HepG2 (cell line): ENCODE measurements at regions not wholly inside any gene's neighbourhood (a gene's known extent, or its start where the extent isn't known, plus 50 kb on each side); places are given as distances from the start of the nearest gene placed in this dataset.

Experiments
- ATAC-seq: fragments of 200-7000 bp; cut with Tn5 transposase; 3 replicates; pipeline ENCODE4 v1.9.1; 2020; ENCODE audit warnings: mild to moderate bottlenecking, moderate library complexity
- BruUV-seq: library from RNA; stranded (reverse); fragments of 400-500 nt; replicated peaks from 2 replicates; lab custom pipeline; 2021; lab: Mats Ljungman, UMichigan
- CTCF ChIA-PET: fragments of 300-600 bp; formaldehyde crosslinking; extraction: SDS; loops from one replicate; lab custom pipeline; 2021; ENCODE audit warnings: low total read pairs, inconsistent platforms, low intra/inter-chr PET ratio; lab: Yijun Ruan, JAX
- POLR2A ChIA-PET: fragments of 350-600 bp; sonication (Branson Sonifier 250); formaldehyde crosslinking; loops from one replicate; lab custom pipeline; 2020; ENCODE audit warnings: antibody characterized with exemption, inconsistent platforms; lab: Yijun Ruan, JAX
- DNase-seq: peaks from one replicate; pipeline ENCODE4 v3.0.0-alpha.2; 2015; ENCODE audit warnings: low spot score
- FAIRE-seq: peaks from 3 replicates; lab custom pipeline; 2011; peaks lifted over from hg19 to GRCh38; lab: Jason Lieb, UNC
- H2AFZ ChIP-seq: one replicate; pipeline ENCODE4 v1.6.1; 2011; ENCODE audit warnings: low read length, inconsistent platforms
- H3K27ac ChIP-seq: fragments of 300-600 bp; 3 replicates; pipeline ENCODE4 v1.8.0; 2011; ENCODE audit warnings: mixed run types, mild to moderate bottlenecking, mixed read lengths, low read length, inconsistent platforms; ENCODE audit not compliant: insufficient read depth; ENCODE audit errors: extremely low read length
- H3K27me3 ChIP-seq, 2 experiments: fragments of 200-600 bp in 1 of 2; 2 replicates in 1 of 2; 3 replicates in 1 of 2; pipeline versions ENCODE4 v1.6.0 to v1.8.0; 2011; ENCODE audit warnings: low read length in 2 of 2, mild to moderate bottlenecking in 2 of 2, moderate library complexity in 2 of 2, inconsistent platforms in 1 of 2; ENCODE audit not compliant: insufficient read depth in 2 of 2, control insufficient read depth in 1 of 2
- H3K36me3 ChIP-seq, 2 experiments: fragments of 200-600 bp in 1 of 2; replicated peaks in 1 of 2; 2 replicates in 1 of 2; 3 replicates in 1 of 2; pipeline versions ENCODE4 v1.5.1 to v1.8.0; 2011; ENCODE audit warnings: low read length in 2 of 2, inconsistent platforms in 1 of 2; ENCODE audit not compliant: insufficient read depth in 2 of 2, control insufficient read depth in 1 of 2
- H3K4me1 ChIP-seq: 2 replicates; pipeline ENCODE4 v1.5.1; 2012; ENCODE audit warnings: low read length, inconsistent platforms; ENCODE audit not compliant: insufficient read depth
- H3K4me2 ChIP-seq: 2 replicates; pipeline ENCODE4 v1.6.0; 2011; ENCODE audit warnings: low read depth, low read length, inconsistent platforms
- H3K4me3 ChIP-seq, 3 experiments: fragments of 200-600 bp in 1 of 3; sonication (generic), shearing (Covaris generic) in 1 of 3; replicated peaks in 1 of 3; 2 replicates each; pipeline ENCODE4 v1.5.1; 2011 to 2016; ENCODE audit warnings: low read length in 3 of 3, inconsistent platforms in 2 of 3, low read depth in 2 of 3, mild to moderate bottlenecking in 2 of 3, control low read depth in 1 of 3, mixed read lengths in 1 of 3; ENCODE audit not compliant: insufficient read depth in 1 of 3
- H3K79me2 ChIP-seq: one replicate; pipeline ENCODE4 v1.6.1; 2011; ENCODE audit warnings: low read length, inconsistent platforms; ENCODE audit not compliant: insufficient read depth
- H3K9ac ChIP-seq: 2 replicates; pipeline ENCODE4 v1.6.0; 2011; ENCODE audit warnings: mild to moderate bottlenecking, low read depth, low read length, inconsistent platforms; ENCODE audit not compliant: insufficient read depth
- H3K9me3 ChIP-seq: 2 replicates; pipeline ENCODE4 v1.5.1; 2012; ENCODE audit warnings: mild to moderate bottlenecking, low read length
- H4K20me1 ChIP-seq: 2 replicates; pipeline ENCODE4 v1.6.0; 2011; ENCODE audit warnings: inconsistent platforms, mild to moderate bottlenecking, low read length, moderate library complexity; ENCODE audit not compliant: insufficient read depth
- AHDC1 ChIP-seq: sonication (generic); formaldehyde crosslinking; IDR thresholded peaks from 2 replicates; pipeline ENCODE4 v1.5.1; 2020; ENCODE audit warnings: mild to moderate bottlenecking, missing genetic modification reagents, borderline replicate concordance
- MED1 ChIP-seq: sonication (generic); formaldehyde crosslinking; IDR thresholded peaks from 2 replicates; pipeline ENCODE4 v1.4.0; 2020; ENCODE audit warnings: missing genetic modification reagents
- NFIB ChIP-seq: sonication (generic); formaldehyde crosslinking; IDR thresholded peaks from 2 replicates; pipeline ENCODE4 v1.9.0; 2021; ENCODE audit warnings: missing genetic modification reagents, mild to moderate bottlenecking, borderline replicate concordance
- SMC3 ChIP-seq: IDR thresholded peaks from 2 replicates; pipeline ENCODE4 v1.6.1; 2011; ENCODE audit warnings: low read length, improper control_type of control experiment
- SUZ12 ChIP-seq: fragments of 150-350 bp; IDR thresholded peaks from 2 replicates; pipeline ENCODE4 v1.6.1; 2014; ENCODE audit warnings: low read depth, low read length
- TFE3 ChIP-seq: IDR thresholded peaks from 2 replicates; pipeline ENCODE4 v1.6.1; 2016
- ZFP37 ChIP-seq: sonication (generic); formaldehyde crosslinking; IDR thresholded peaks from 2 replicates; pipeline ENCODE4 v1.4.0; 2020; ENCODE audit warnings: missing genetic modification reagents, borderline replicate concordance
- ZFP41 ChIP-seq: sonication (generic); formaldehyde crosslinking; IDR thresholded peaks from 2 replicates; pipeline ENCODE4 v1.4.0; 2020; ENCODE audit warnings: mild to moderate bottlenecking, missing genetic modification reagents, borderline replicate concordance
- WGBS: methylation state at CpG from one replicate; pipeline ENCODE4 v1.1.6; 2017; ENCODE audit warnings: low lambda C conversion rate; 5-methylcytosine and 5-hydroxymethylcytosine counted together
- in situ Hi-C: cut with HindIII; loops from 2 replicates; pipeline ENCODE4 v1.10.0; 2017; ENCODE audit warnings: low pct_unique_long_range_greater_than_20kb; ENCODE audit not compliant: extremely low pct_ligation_motif_present
- intact Hi-C: fragments of 100-400 bp; cut with micrococcal nuclease; formaldehyde crosslinking; loops from one replicate; pipeline ENCODE4 v1.10.0; 2022; ENCODE audit not compliant: unreplicated experiment
- TF ChIP-seq, protein P1 (sequence below): sonication (generic); formaldehyde crosslinking; conservative IDR thresholded peaks from 2 replicates; pipeline ENCODE4 v1.4.0; 2020; ENCODE audit warnings: missing genetic modification reagents
- TF ChIP-seq, protein P2 (sequence below): IDR thresholded peaks from 2 replicates; pipeline ENCODE4 v1.6.1; 2016

- no peak for FAIRE-seq
- DNase-seq = no peak
- Histone ChIP-seq H3K4me1 (no peaks in the 10 kb centered on the region), H3K9me3 (no peaks in the 10 kb centered on the region), H3K36me3 (no peaks in the 10 kb centered on the region), H3K4me3 (no peak overlapping the region), H3K4me2 (no peak overlapping the region), H3K27me3 (no peaks in the 10 kb centered on the region), H2AFZ (no peak overlapping the region), H3K79me2 (no peaks in the 10 kb centered on the region), H3K27ac (no peak overlapping the region), H3K9ac (no peak overlapping the region), H4K20me1 (no peaks in the 10 kb centered on the region)
- no peak for TF ChIP-seq SMC3
- TF ChIP-seq, protein P1, sequence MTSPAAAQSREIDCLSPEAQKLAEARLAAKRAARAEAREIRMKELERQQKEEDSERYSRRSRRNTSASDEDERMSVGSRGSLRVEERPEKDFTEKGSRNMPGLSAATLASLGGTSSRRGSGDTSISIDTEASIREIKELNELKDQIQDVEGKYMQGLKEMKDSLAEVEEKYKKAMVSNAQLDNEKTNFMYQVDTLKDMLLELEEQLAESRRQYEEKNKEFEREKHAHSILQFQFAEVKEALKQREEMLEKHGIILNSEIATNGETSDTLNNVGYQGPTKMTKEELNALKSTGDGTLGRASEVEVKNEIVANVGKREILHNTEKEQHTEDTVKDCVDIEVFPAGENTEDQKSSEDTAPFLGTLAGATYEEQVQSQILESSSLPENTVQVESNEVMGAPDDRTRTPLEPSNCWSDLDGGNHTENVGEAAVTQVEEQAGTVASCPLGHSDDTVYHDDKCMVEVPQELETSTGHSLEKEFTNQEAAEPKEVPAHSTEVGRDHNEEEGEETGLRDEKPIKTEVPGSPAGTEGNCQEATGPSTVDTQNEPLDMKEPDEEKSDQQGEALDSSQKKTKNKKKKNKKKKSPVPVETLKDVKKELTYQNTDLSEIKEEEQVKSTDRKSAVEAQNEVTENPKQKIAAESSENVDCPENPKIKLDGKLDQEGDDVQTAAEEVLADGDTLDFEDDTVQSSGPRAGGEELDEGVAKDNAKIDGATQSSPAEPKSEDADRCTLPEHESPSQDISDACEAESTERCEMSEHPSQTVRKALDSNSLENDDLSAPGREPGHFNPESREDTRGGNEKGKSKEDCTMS (CRISPR knock-in tag) = no peak
- no peak for TF ChIP-seq ZFP41
- TF ChIP-seq NFIB = no peak
- TF ChIP-seq TFE3 (CRISPR knock-in tag) = no peak
- TF ChIP-seq SUZ12 = no peak
- TF ChIP-seq AHDC1 (CRISPR knock-in tag) = no peak
- TF ChIP-seq, protein P2, sequence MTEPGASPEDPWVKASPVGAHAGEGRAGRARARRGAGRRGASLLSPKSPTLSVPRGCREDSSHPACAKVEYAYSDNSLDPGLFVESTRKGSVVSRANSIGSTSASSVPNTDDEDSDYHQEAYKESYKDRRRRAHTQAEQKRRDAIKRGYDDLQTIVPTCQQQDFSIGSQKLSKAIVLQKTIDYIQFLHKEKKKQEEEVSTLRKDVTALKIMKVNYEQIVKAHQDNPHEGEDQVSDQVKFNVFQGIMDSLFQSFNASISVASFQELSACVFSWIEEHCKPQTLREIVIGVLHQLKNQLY (CRISPR knock-in tag) = no peak
- TF ChIP-seq ZFP37 = no peak
- no peak for TF ChIP-seq MED1
- WGBS = 3% methylated on average over 1 of the region's 1 CpG
- in situ Hi-C loops (no loop called here), intact Hi-C loops (no loop called here)
- ChIA-PET CTCF (no interaction called here), POLR2A (no interaction called here)
- no TSS peak for BruUV-seq
- ATAC-seq = no peak
Observed at GRCh38 chr12:77300811-77301210, 235.4 kb upstream of the E2F7 start.
